HepG2 (cell line): ENCODE measurements at regions not wholly inside any gene's neighbourhood (a gene's known extent, or its start where the extent isn't known, plus 50 kb on each side); places are given as distances from the start of the nearest gene placed in this dataset.

Source experiments
- ATAC-seq: fragments of 200-7000 bp; cut with Tn5 transposase; 3 replicates; pipeline ENCODE4 v1.9.1; 2020; ENCODE audit warnings: mild to moderate bottlenecking, moderate library complexity
- BruUV-seq: library from RNA; stranded (reverse); fragments of 400-500 nt; replicated peaks from 2 replicates; lab custom pipeline; 2021; lab: Mats Ljungman, UMichigan
- CTCF ChIA-PET: fragments of 300-600 bp; formaldehyde crosslinking; extraction: SDS; loops from one replicate; lab custom pipeline; 2021; ENCODE audit warnings: low total read pairs, inconsistent platforms, low intra/inter-chr PET ratio; lab: Yijun Ruan, JAX
- POLR2A ChIA-PET: fragments of 350-600 bp; sonication (Branson Sonifier 250); formaldehyde crosslinking; loops from one replicate; lab custom pipeline; 2020; ENCODE audit warnings: antibody characterized with exemption, inconsistent platforms; lab: Yijun Ruan, JAX
- DNase-seq: peaks from one replicate; pipeline ENCODE4 v3.0.0-alpha.2; 2015; ENCODE audit warnings: low spot score
- FAIRE-seq: peaks from 3 replicates; lab custom pipeline; 2011; peaks lifted over from hg19 to GRCh38; lab: Jason Lieb, UNC
- H2AFZ ChIP-seq: one replicate; pipeline ENCODE4 v1.6.1; 2011; ENCODE audit warnings: low read length, inconsistent platforms
- H3K27ac ChIP-seq: fragments of 300-600 bp; 3 replicates; pipeline ENCODE4 v1.8.0; 2011; ENCODE audit warnings: mixed run types, mild to moderate bottlenecking, mixed read lengths, low read length, inconsistent platforms; ENCODE audit not compliant: insufficient read depth; ENCODE audit errors: extremely low read length
- H3K27me3 ChIP-seq, 2 experiments: fragments of 200-600 bp in 1 of 2; 2 replicates in 1 of 2; 3 replicates in 1 of 2; pipeline versions ENCODE4 v1.6.0 to v1.8.0; 2011; ENCODE audit warnings: low read length in 2 of 2, mild to moderate bottlenecking in 2 of 2, moderate library complexity in 2 of 2, inconsistent platforms in 1 of 2; ENCODE audit not compliant: insufficient read depth in 2 of 2, control insufficient read depth in 1 of 2
- H3K36me3 ChIP-seq, 2 experiments: fragments of 200-600 bp in 1 of 2; replicated peaks in 1 of 2; 2 replicates in 1 of 2; 3 replicates in 1 of 2; pipeline versions ENCODE4 v1.5.1 to v1.8.0; 2011; ENCODE audit warnings: low read length in 2 of 2, inconsistent platforms in 1 of 2; ENCODE audit not compliant: insufficient read depth in 2 of 2, control insufficient read depth in 1 of 2
- H3K4me1 ChIP-seq: 2 replicates; pipeline ENCODE4 v1.5.1; 2012; ENCODE audit warnings: low read length, inconsistent platforms; ENCODE audit not compliant: insufficient read depth
- H3K4me2 ChIP-seq: 2 replicates; pipeline ENCODE4 v1.6.0; 2011; ENCODE audit warnings: low read depth, low read length, inconsistent platforms
- H3K4me3 ChIP-seq, 3 experiments: fragments of 200-600 bp in 1 of 3; sonication (generic), shearing (Covaris generic) in 1 of 3; replicated peaks in 1 of 3; 2 replicates each; pipeline ENCODE4 v1.5.1; 2011 to 2016; ENCODE audit warnings: low read length in 3 of 3, inconsistent platforms in 2 of 3, low read depth in 2 of 3, mild to moderate bottlenecking in 2 of 3, control low read depth in 1 of 3, mixed read lengths in 1 of 3; ENCODE audit not compliant: insufficient read depth in 1 of 3
- H3K79me2 ChIP-seq: one replicate; pipeline ENCODE4 v1.6.1; 2011; ENCODE audit warnings: low read length, inconsistent platforms; ENCODE audit not compliant: insufficient read depth
- H3K9ac ChIP-seq: 2 replicates; pipeline ENCODE4 v1.6.0; 2011; ENCODE audit warnings: mild to moderate bottlenecking, low read depth, low read length, inconsistent platforms; ENCODE audit not compliant: insufficient read depth
- H3K9me3 ChIP-seq: 2 replicates; pipeline ENCODE4 v1.5.1; 2012; ENCODE audit warnings: mild to moderate bottlenecking, low read length
- H4K20me1 ChIP-seq: 2 replicates; pipeline ENCODE4 v1.6.0; 2011; ENCODE audit warnings: inconsistent platforms, mild to moderate bottlenecking, low read length, moderate library complexity; ENCODE audit not compliant: insufficient read depth
- ASH2L ChIP-seq: fragments of 300-600, 200-600 bp; sonication (generic); IDR thresholded peaks from 2 replicates; pipeline ENCODE4 v1.7.0; 2017; ENCODE audit warnings: low read depth, mild to moderate bottlenecking, moderate library complexity, mixed read lengths, low read length; ENCODE audit not compliant: insufficient read length
- FIP1L1 ChIP-seq: fragments of 200-400 bp; formaldehyde crosslinking; IDR thresholded peaks from 2 replicates; pipeline ENCODE4 v1.6.1; 2018; ENCODE audit warnings: low read depth, mild to moderate bottlenecking, low read length, moderate library complexity, borderline replicate concordance; ENCODE audit not compliant: insufficient read depth
- HOXA3 ChIP-seq: sonication (generic); formaldehyde crosslinking; IDR thresholded peaks from 2 replicates; pipeline ENCODE4 v1.5.0; 2020; ENCODE audit warnings: missing genetic modification reagents
- JDP2 ChIP-seq: sonication (generic); formaldehyde crosslinking; IDR thresholded peaks from 2 replicates; pipeline ENCODE4 v1.8.1; 2022; ENCODE audit warnings: missing genetic modification reagents, borderline replicate concordance
- MED13 ChIP-seq: sonication (generic); formaldehyde crosslinking; IDR thresholded peaks from 2 replicates; pipeline ENCODE4 v1.5.0; 2020; ENCODE audit warnings: missing genetic modification reagents
- MXD4 ChIP-seq: IDR thresholded peaks from 2 replicates; pipeline ENCODE4 v1.6.1; 2016; ENCODE audit warnings: mild to moderate bottlenecking, missing biosample characterization, missing genetic modification reagents
- PRDM10 ChIP-seq: sonication (generic); formaldehyde crosslinking; IDR thresholded peaks from 2 replicates; pipeline ENCODE4 v1.4.0; 2020; ENCODE audit warnings: low read depth, missing genetic modification reagents
- RFXAP ChIP-seq: sonication (generic); formaldehyde crosslinking; IDR thresholded peaks from 2 replicates; pipeline ENCODE4 v1.4.0; 2020; ENCODE audit warnings: missing genetic modification reagents, borderline replicate concordance
- SPEN ChIP-seq: sonication (generic); formaldehyde crosslinking; IDR thresholded peaks from 2 replicates; pipeline ENCODE4 v1.5.1; 2020; ENCODE audit warnings: low read depth, mild to moderate bottlenecking, missing genetic modification reagents
- ZFP90 ChIP-seq: sonication (generic); formaldehyde crosslinking; IDR thresholded peaks from 2 replicates; pipeline ENCODE4 v1.8.0; 2022; ENCODE audit warnings: missing genetic modification reagents, mild to moderate bottlenecking, inconsistent platforms, borderline replicate concordance
- ZNF251 ChIP-seq: sonication (generic); formaldehyde crosslinking; IDR thresholded peaks from 2 replicates; pipeline ENCODE4 v1.9.0; 2021; ENCODE audit warnings: mild to moderate bottlenecking, missing genetic modification reagents
- ZNF468 ChIP-seq: sonication (generic); formaldehyde crosslinking; IDR thresholded peaks from 2 replicates; pipeline ENCODE4 v1.8.0; 2022; ENCODE audit warnings: mild to moderate bottlenecking, moderate library complexity, missing genetic modification reagents
- ZNF510 ChIP-seq: sonication (generic); formaldehyde crosslinking; IDR thresholded peaks from 2 replicates; pipeline ENCODE4 v1.4.0; 2020; ENCODE audit warnings: low read depth, mild to moderate bottlenecking, missing genetic modification reagents
- ZNF512 ChIP-seq: sonication (generic); formaldehyde crosslinking; IDR thresholded peaks from 2 replicates; pipeline ENCODE4 v1.4.0; 2020; ENCODE audit warnings: mild to moderate bottlenecking, missing genetic modification reagents
- ZNF605 ChIP-seq: sonication (generic); formaldehyde crosslinking; IDR thresholded peaks from 2 replicates; pipeline ENCODE4 v1.8.0; 2022; ENCODE audit warnings: mild to moderate bottlenecking, missing genetic modification reagents
- WGBS: methylation state at CpG from one replicate; pipeline ENCODE4 v1.1.6; 2017; ENCODE audit warnings: low lambda C conversion rate; 5-methylcytosine and 5-hydroxymethylcytosine counted together
- in situ Hi-C: cut with HindIII; loops from 2 replicates; pipeline ENCODE4 v1.10.0; 2017; ENCODE audit warnings: low pct_unique_long_range_greater_than_20kb; ENCODE audit not compliant: extremely low pct_ligation_motif_present
- intact Hi-C: fragments of 100-400 bp; cut with micrococcal nuclease; formaldehyde crosslinking; loops from one replicate; pipeline ENCODE4 v1.10.0; 2022; ENCODE audit not compliant: unreplicated experiment

- Histone ChIP-seq H3K27ac (no peak overlapping the region), H3K79me2 (no peaks in the 10 kb centered on the region), H3K9ac (no peak overlapping the region), H2AFZ (no peak overlapping the region), H3K36me3 (no peaks in the 10 kb centered on the region), H3K4me3 (no peak overlapping the region), H3K4me2 (no peak overlapping the region), H3K4me1 (no peaks in the 10 kb centered on the region), H4K20me1 (no peaks in the 10 kb centered on the region), H3K9me3 (no peaks in the 10 kb centered on the region), H3K27me3 (no peaks in the 10 kb centered on the region; a peak in 1 of 5 replicates)
- 58% methylated on average over 7 of the region's 15 CpGs for WGBS
- POLR2A ChIA-PET: no interaction called here
- BruUV-seq: no TSS peak
- CTCF ChIA-PET: no interaction called here
- intact Hi-C loops: no loop called here
- FAIRE-seq (no peak), DNase-seq (no peak), ATAC-seq (peak; percentile 60)
- in situ Hi-C loops: no loop called here
- TF ChIP-seq ZNF605 (CRISPR knock-in tag) (no peak), ZNF510 (CRISPR knock-in tag) (no peak), MXD4 (CRISPR knock-in tag) (no peak), HOXA3 (CRISPR knock-in tag) (no peak), RFXAP (CRISPR knock-in tag) (no peak), JDP2 (CRISPR knock-in tag) (no peak), ZNF468 (CRISPR knock-in tag) (no peak), FIP1L1 (no peak), ZFP90 (CRISPR knock-in tag) (no peak), ZNF251 (CRISPR knock-in tag) (no peak), ZNF512 (CRISPR knock-in tag) (no peak), ASH2L (no peak), SPEN (CRISPR knock-in tag) (no peak), MED13 (CRISPR knock-in tag) (no peak), PRDM10 (no peak)
Measured at GRCh38 chr11:35082321-35083180, 56.4 kb upstream of the CD44 start.
